Dendritic cell treated with granulocyte-macrophage colony-stimulating factor and Interleukin-4, amounts not matched to agents 40 ng/mL and 50 ng/mL, for 4 days (primary cell): ENCODE measurements at regions not wholly inside any gene's neighbourhood (a gene's known extent, or its start where the extent isn't known, plus 50 kb on each side); places are given as distances from the start of the nearest gene placed in this dataset.

Experiments
- H3K27ac Mint-ChIP-seq: one replicate; pipeline ENCODE4 v1.8.0; 2022; ENCODE audit warnings: mild to moderate bottlenecking, mixed read lengths
- H3K27me3 Mint-ChIP-seq: one replicate; pipeline ENCODE4 v1.8.0; 2022; ENCODE audit warnings: mild to moderate bottlenecking, mixed read lengths
- H3K36me3 Mint-ChIP-seq: one replicate; pipeline ENCODE4 v1.8.0; 2022; ENCODE audit warnings: low read depth, mixed read lengths
- H3K4me1 Mint-ChIP-seq: one replicate; pipeline ENCODE4 v1.8.0; 2022; ENCODE audit warnings: low read depth, mixed read lengths
- H3K4me3 Mint-ChIP-seq: one replicate; pipeline ENCODE4 v1.8.0; 2022; ENCODE audit warnings: mild to moderate bottlenecking, moderate library complexity, mixed read lengths
- H3K9me3 Mint-ChIP-seq: one replicate; pipeline ENCODE4 v1.8.0; 2022; ENCODE audit warnings: mixed read lengths
- intact Hi-C: fragments of 100-400 bp; cut with micrococcal nuclease; formaldehyde crosslinking; loops from one replicate; pipeline ENCODE4 v1.15.0; 2022

DNA sequence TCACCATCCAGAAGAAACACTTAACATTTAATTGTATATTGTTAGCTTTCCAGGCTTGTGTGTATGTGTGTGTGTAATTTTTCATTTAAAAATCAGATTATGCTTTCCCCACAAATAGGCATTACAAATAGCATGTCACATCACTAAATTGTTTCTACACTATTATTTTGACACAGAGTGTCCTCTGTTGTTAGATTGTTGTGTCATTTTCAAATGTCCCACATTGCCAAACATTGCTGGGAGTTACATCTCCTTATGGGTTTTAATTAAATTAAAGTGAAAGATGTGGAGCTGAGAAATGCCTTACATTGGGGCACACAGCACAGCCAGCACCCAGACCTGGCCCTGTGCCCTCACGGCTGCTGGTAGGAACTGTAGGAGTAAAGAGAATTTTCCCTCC is 295.6 kb downstream of the ZEB1 start:
- Mint-ChIP-seq H3K27me3 (no peaks in the 10 kb centered on the region), H3K4me1 (peaks cover 77% of the 10 kb centered on the region), H3K4me3 (no peak overlapping the region), H3K9me3 (no peaks in the 10 kb centered on the region), H3K27ac (peak overlapping the region; percentile 18), H3K36me3 (no peaks in the 10 kb centered on the region)
- intact Hi-C loops, result no loop called here

- no peaks in the 10 kb centered on the region for H3K27me3 Mint-ChIP-seq
- intact Hi-C loops, result no loop called here
- no peaks in the 10 kb centered on the region for H3K9me3 Mint-ChIP-seq
- H3K36me3 Mint-ChIP-seq, result no peaks in the 10 kb centered on the region
- no peak overlapping the region for H3K4me3 Mint-ChIP-seq
- H3K27ac Mint-ChIP-seq, result peak overlapping the region; percentile 44
- H3K4me1 Mint-ChIP-seq, result peaks cover 57% of the 10 kb centered on the region
These were observed 293.1 kb downstream of the ZEB1 start for GRCh38 chr10:31612082-31612481.

DNA sequence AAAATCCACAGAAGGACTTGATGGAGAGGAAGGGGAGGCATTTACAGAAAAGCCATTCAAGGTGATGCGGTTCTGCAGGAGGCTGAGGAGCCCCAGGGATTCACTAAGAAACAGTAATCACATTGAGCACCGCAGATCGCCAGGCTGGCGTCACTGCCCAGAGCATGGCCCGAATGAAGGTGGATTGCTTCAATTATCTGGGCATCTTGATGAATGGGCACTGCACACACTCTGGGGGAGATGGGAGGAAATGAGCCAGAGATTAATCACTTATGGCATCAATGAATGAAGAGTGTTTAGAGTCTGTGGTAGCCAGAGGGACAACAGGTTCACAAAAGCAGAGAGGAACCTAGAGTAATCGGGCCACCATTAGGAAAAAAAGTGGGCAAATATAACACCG is 292.1 kb downstream of the ZEB1 start:
- no peak overlapping the region for H3K4me3 Mint-ChIP-seq
- H3K27me3 Mint-ChIP-seq, result no peaks in the 10 kb centered on the region
- H3K36me3 Mint-ChIP-seq, result no peaks in the 10 kb centered on the region
- H3K9me3 Mint-ChIP-seq, result no peaks in the 10 kb centered on the region
- H3K4me1 Mint-ChIP-seq, result peaks cover 47% of the 10 kb centered on the region
- intact Hi-C loops, result no loop called here
- peak overlapping the region; percentile 44 for H3K27ac Mint-ChIP-seq

- Mint-ChIP-seq H3K36me3 (no peaks in the 10 kb centered on the region), H3K9me3 (no peaks in the 10 kb centered on the region), H3K4me1 (peaks cover 30% of the 10 kb centered on the region), H3K27ac (no peak overlapping the region), H3K27me3 (no peaks in the 10 kb centered on the region), H3K4me3 (no peak overlapping the region)
- intact Hi-C loops, result no loop called here
These were observed 288.5 kb downstream of the ZEB1 start for GRCh38 chr10:31607481-31607880.

DNA sequence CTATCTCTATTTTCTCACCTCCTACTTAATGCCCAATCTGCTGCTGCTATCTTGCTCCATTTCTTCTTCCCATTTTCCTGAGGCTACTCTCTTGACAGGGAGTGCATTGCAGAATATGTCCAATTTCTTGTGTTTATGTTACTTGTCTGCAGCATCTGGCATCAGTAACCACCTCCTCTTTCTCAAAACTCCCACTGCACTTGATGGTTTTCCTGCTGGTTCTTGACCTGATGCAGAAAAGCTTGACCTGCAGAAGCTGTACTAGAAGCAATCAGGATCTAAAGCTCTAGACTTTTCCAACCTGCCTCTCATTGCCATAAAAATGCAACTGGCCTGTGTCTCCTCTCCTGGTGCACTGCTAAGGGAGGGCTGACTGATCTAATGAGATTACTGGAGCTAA is 287.8 kb downstream of the ZEB1 start:
- Mint-ChIP-seq H3K27me3 (no peaks in the 10 kb centered on the region), H3K4me3 (no peak overlapping the region), H3K9me3 (no peaks in the 10 kb centered on the region), H3K36me3 (no peaks in the 10 kb centered on the region), H3K27ac (no peak overlapping the region), H3K4me1 (peaks cover 23% of the 10 kb centered on the region)
- intact Hi-C loops, result no loop called here

GRCh38 chr10:31605861-31606525 is 287.0 kb downstream of the ZEB1 start:
- intact Hi-C loops, result no loop called here
- Mint-ChIP-seq H3K27me3 (no peaks in the 10 kb centered on the region), H3K9me3 (no peaks in the 10 kb centered on the region), H3K4me3 (no peak overlapping the region), H3K27ac (no peak overlapping the region), H3K4me1 (peaks cover 15% of the 10 kb centered on the region), H3K36me3 (no peaks in the 10 kb centered on the region)

- H3K4me3 Mint-ChIP-seq, result no peak overlapping the region
- no peaks in the 10 kb centered on the region for H3K36me3 Mint-ChIP-seq
- H3K27me3 Mint-ChIP-seq, result no peaks in the 10 kb centered on the region
- H3K4me1 Mint-ChIP-seq, result peaks cover 21% of the 10 kb centered on the region
- H3K9me3 Mint-ChIP-seq, result no peaks in the 10 kb centered on the region
- intact Hi-C loops, result no loop called here
- no peak overlapping the region for H3K27ac Mint-ChIP-seq
These were observed 286.4 kb downstream of the ZEB1 start for GRCh38 chr10:31605426-31605825.

DNA sequence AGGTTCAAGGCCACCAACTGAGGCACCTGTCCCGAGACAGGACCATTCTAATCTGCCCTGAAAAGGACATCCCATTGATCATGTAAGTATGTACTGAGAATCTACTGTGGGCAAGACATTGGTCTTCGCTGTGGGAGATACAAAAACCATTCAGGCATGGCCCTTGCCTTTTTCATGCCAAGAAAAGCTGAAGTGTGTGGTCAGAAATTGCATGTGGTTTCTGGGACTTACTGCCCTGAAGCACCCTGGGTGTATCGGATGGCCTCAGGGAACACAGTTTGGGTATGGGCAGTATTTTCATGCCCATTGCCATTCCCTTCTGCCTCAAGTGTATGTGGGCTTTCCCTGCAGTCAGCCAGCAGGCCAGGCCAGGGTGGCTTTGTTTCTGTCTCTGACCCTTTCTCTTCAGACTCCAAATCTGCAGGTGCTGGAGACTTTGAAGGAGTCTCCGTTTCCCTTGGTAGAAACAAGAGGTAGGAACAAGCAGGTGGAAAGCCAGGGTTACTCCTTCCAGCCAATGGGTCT is 285.7 kb downstream of the ZEB1 start:
- Mint-ChIP-seq H3K9me3 (no peaks in the 10 kb centered on the region), H3K27me3 (no peaks in the 10 kb centered on the region), H3K4me1 (peaks cover 28% of the 10 kb centered on the region), H3K36me3 (no peaks in the 10 kb centered on the region), H3K27ac (peak overlapping the region; percentile 68), H3K4me3 (no peak overlapping the region)
- intact Hi-C loops, result no loop called here

GRCh38 chr10:31604096-31604495 is 285.1 kb downstream of the ZEB1 start:
- Mint-ChIP-seq H3K4me3 (peak overlapping the region; percentile 80), H3K27ac (peak overlapping the region; percentile 68), H3K4me1 (peaks cover 34% of the 10 kb centered on the region), H3K36me3 (no peaks in the 10 kb centered on the region), H3K9me3 (peaks cover 3% of the 10 kb centered on the region), H3K27me3 (no peaks in the 10 kb centered on the region)
- intact Hi-C loops, result no loop called here

DNA sequence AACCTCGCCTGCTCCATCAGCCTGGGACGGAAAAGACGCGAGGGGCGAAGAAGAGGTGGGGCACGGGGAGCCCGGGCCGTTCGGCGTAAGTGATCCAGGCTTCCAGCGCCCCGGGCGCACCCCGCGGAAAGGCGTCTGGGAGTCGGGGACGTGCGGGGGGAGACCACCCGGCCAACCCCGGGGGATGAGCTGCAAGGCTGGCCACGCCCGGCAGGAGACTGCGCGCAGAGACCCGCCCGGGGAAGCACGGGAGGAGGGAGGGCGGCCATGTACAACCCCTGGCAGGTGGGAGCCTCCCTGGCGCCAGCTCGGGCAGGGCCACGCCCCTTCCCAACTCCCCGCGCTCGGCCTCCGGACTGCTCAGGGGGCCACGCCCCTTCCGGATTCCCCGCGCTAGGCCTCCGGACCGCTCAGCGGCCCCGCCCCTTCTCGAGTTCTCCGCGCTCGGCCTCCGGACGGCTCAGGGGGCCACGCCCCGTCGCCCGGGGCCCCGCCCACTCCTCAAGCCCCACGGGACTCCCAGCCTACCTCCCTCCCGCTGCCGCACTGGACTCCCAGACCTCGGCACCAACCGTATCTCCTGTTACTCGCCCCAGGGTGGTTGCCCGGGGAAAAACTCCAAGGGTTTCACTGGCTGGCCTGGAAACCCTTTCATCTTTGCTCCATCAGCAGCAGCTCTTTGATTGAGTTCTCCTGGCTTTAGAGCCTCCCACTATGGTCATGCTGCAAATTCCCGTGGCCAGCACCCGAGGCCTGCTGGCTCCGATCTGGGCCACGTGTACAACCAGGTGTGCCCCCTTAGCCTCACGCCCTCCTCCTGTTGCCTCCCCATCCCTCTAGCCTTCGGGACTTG is 284.4 kb downstream of the ZEB1 start:
- no peaks in the 10 kb centered on the region for H3K27me3 Mint-ChIP-seq
- peak overlapping the region; percentile 80 for H3K4me3 Mint-ChIP-seq
- intact Hi-C loops, result no loop called here
- H3K27ac Mint-ChIP-seq, result peak overlapping the region; percentile 68
- no peaks in the 10 kb centered on the region for H3K36me3 Mint-ChIP-seq
- peaks cover 35% of the 10 kb centered on the region for H3K4me1 Mint-ChIP-seq
- H3K9me3 Mint-ChIP-seq, result peaks cover 5% of the 10 kb centered on the region

GRCh38 chr10:31602541-31603234 is 283.7 kb downstream of the ZEB1 start:
- intact Hi-C loops, result no loop called here
- Mint-ChIP-seq H3K36me3 (no peaks in the 10 kb centered on the region), H3K9me3 (peaks cover 5% of the 10 kb centered on the region), H3K27ac (peak overlapping the region; percentile 68), H3K4me3 (peak overlapping the region; percentile 80), H3K27me3 (no peaks in the 10 kb centered on the region), H3K4me1 (peaks cover 34% of the 10 kb centered on the region)

DNA sequence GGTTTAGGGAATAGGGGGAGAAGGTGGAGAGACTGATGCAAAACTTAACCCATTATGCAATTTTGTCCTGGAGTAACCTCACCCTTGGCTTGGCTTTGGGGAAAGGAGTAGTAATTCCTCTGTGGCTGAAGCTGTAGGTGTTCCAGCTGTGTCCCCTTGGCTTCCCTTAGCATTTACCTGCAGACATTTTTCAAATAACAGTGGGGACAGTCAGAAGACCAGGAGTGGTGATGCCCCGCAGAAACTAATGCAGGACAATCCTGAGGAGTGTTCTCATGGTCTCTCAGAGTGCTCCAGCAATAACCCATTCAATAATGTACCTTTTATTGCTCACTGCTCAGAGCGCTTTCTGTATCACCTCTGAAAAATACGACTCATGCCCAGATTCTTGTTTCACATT is 282.1 kb downstream of the ZEB1 start:
- no peak overlapping the region for H3K4me3 Mint-ChIP-seq

GRCh38 chr10:31599626-31600504 is 280.8 kb downstream of the ZEB1 start:
- peaks cover 5% of the 10 kb centered on the region for H3K9me3 Mint-ChIP-seq
- no peaks in the 10 kb centered on the region for H3K36me3 Mint-ChIP-seq
- no peak overlapping the region for H3K4me3 Mint-ChIP-seq
- intact Hi-C loops, result loop anchor here (10.0 kb wide), 1 partner anchor 65 kb away; no protein-coding TSS in a partner anchor
- H3K27ac Mint-ChIP-seq, result peak overlapping the region; percentile 32
- H3K4me1 Mint-ChIP-seq, result peaks cover 34% of the 10 kb centered on the region
- no peaks in the 10 kb centered on the region for H3K27me3 Mint-ChIP-seq

More for the DNA sequence above, 282.1 kb downstream of the ZEB1 start:
- H3K4me1 Mint-ChIP-seq, result peaks cover 34% of the 10 kb centered on the region
- no peak overlapping the region for H3K27ac Mint-ChIP-seq
- no peaks in the 10 kb centered on the region for H3K27me3 Mint-ChIP-seq
- H3K36me3 Mint-ChIP-seq, result no peaks in the 10 kb centered on the region
- peaks cover 5% of the 10 kb centered on the region for H3K9me3 Mint-ChIP-seq
- intact Hi-C loops, result no loop called here
